ENCODE measurements at regions not wholly inside any gene's neighbourhood (a gene's known extent, or its start where the extent isn't known, plus 50 kb on each side); places are given as distances from the start of the nearest gene placed in this dataset.

- no peak for DNase-seq
Observed at GRCh38 chr19:16023146-16023915, 53.0 kb upstream of the TPM4 start.

DNA sequence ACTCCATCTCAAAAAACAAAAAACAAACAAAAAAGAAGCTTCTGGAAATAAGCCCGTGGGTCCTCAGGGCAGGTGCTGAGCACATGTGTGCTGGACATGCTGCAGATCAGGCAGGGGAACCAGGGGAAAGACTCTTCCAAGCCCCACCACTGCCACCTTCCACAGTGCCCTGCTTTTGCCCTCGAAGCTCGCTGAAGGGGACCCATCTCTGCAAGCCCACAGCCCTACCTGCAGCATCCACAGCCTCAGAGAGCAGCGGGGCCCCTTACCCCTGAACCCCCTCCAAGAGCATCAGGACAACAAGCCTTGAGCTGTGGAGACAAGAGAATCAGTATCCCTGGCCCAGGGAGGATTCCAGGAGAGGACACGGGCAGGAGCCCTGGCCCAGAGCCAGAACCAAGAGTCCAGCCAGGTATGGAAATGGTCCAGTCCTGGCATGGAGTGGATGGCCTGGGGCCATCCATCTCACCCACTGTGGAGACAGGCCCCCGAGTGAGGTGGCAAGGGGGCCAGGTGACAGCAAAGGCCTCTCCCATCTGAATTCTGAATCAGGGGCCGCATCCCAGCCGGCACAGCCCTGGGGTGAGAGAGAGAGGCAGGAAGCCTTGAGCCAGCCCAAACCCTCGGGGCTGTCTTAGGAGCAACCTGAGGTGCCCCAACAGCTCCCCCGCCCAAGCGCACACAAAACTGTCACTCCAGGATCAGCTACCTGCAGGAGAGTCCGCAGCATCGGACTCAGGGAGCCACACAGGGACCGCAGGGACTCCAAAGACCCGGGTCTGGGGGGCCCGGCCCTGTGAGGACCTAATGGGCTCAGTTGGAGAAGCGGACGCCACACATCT is 51.8 kb upstream of the TPM4 start:
- no peak for DNase-seq

DNA sequence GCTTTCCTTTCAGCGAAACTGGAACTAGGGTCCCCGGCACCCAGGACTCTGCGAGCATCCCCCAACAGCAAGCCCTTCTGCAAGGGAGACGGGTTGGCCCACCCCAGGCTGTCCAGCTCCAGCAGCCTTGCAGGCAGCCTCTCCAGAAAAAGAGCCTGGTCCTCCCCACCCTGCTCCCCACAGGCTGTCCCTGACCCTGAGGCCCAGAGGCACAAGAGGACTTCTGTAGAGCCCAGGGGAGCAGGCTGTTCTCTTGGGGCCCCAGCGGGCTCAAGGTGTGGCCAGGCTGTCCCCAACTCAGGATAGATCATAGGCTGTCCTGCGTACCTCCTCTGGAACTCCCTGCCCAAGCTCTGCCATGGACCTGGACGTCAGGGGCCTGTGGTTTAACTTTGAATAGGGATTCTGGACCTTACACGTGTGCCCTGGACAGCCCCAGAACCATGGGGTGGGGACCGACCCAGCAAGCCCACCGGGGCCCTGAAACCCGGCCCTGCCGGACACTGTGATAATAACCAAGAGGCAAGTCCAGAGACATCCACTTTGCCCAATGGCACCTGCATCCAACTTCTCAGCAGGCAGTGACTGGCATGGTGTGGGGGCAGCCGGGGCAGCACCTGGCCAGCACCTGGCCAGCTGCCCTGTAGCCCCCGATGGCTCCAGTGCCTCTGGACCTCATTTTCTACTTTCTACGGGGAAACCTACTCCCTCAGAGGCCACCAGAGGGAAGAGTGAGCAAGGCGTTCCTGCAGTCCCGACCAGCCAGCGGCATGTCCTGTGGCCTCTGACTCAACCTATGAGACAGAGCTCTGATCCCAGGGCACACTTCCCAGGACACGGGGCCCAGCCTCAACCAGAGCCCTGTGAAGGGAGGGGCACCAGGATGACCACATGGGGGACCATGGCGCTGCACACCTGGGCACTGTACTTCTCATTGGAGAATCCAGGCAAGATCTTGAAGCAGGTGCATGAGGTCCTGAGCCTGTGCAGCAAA is 50.9 kb upstream of the TPM4 start:
- no peak for DNase-seq

GRCh38 chr19:16026131-16026530 is 50.2 kb upstream of the TPM4 start:
- DNase-seq = no peak

Measured in activated CD8-positive, alpha-beta memory T cell treated with anti-CD3 and anti-CD28 coated beads, Interleukin-2, amount 50 U/mL, for 48 hours (primary cell).